ENCODE measurements at regions not wholly inside any gene's neighbourhood (a gene's known extent, or its start where the extent isn't known, plus 50 kb on each side); places are given as distances from the start of the nearest gene placed in this dataset.

- H3K9me3 Mint-ChIP-seq, result no peaks in the 10 kb centered on the region
- no peak for DNase-seq
- peak overlapping the region; percentile 49 for H3K4me3 Mint-ChIP-seq
- no peak for TF ChIP-seq CTCF (IDR thresholded peaks at IDR 0.05)
- H3K4me1 Mint-ChIP-seq (ENCODE audit: low read depth), result peaks cover 85% of the 10 kb centered on the region
- H3K27me3 Mint-ChIP-seq (ENCODE audit: insufficient read depth), result no peaks in the 10 kb centered on the region
- H3K27ac Mint-ChIP-seq, result peak overlapping the region; percentile 93
- H3K36me3 Mint-ChIP-seq (ENCODE audit: low read depth), result no peaks in the 10 kb centered on the region
Observed at GRCh38 chr3:109927726-109928125, 590.4 kb upstream of the DPPA4 start.

DNA sequence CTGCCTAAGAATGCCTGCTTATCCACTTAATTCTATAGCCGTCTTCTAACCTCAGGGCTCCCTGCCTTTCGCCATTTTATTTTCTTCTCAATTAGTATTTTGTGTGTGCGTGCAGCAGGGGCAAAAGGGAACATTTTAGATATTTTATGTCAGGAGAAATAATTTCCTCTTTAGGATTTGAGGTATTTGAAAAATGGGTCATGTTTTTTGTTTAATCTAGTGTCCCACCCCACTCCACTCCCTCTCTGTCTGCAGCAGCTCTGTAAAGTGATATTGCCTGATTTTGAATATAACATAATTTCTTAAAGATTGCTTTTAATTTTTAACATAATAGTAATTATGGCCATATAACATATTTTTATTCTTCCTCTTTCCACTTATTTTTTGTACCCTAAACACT, 593.2 kb upstream of the DPPA4 start:
- peak overlapping the region; percentile 61; the same call in 1 of the 2 replicates for H3K27ac Mint-ChIP-seq
- DNase-seq, result no peak
- TF ChIP-seq CTCF (IDR thresholded peaks at IDR 0.05), result no peak
- no peaks in the 10 kb centered on the region; the same call in 1 of the 2 replicates for H3K27me3 Mint-ChIP-seq (ENCODE audit: insufficient read depth)
- H3K36me3 Mint-ChIP-seq (ENCODE audit: low read depth), result no peaks in the 10 kb centered on the region
- H3K4me3 Mint-ChIP-seq, result no peak overlapping the region
- peaks cover 58% of the 10 kb centered on the region for H3K4me1 Mint-ChIP-seq (ENCODE audit: low read depth)
- no peaks in the 10 kb centered on the region for H3K9me3 Mint-ChIP-seq

DNA sequence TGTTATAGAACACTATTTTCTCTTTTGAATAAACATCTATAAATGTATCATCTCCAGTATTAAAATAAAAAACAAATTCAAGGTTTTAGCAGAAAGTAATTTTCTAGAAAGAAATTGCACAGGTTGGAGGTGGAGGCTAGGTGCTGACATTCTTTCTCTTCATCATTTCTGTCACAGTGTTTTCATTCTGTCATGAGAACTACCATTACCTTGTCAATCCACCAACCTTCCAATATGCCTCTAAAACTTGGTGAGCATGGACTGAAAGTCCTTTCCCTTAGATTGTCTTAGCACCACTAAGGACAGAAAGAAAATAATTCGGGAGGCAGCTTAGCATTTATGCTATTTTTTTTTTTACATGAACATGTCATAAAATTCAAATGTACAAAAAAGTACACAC, 596.2 kb upstream of the DPPA4 start:
- no peak for DNase-seq
- peaks cover 30% of the 10 kb centered on the region for H3K4me1 Mint-ChIP-seq (ENCODE audit: low read depth)
- no peaks in the 10 kb centered on the region for H3K9me3 Mint-ChIP-seq
- no peaks in the 10 kb centered on the region; the same call in 1 of the 2 replicates for H3K27me3 Mint-ChIP-seq (ENCODE audit: insufficient read depth)
- H3K36me3 Mint-ChIP-seq (ENCODE audit: low read depth), result no peaks in the 10 kb centered on the region
- no peak overlapping the region for H3K27ac Mint-ChIP-seq
- no peak for TF ChIP-seq CTCF (IDR thresholded peaks at IDR 0.05)
- H3K4me3 Mint-ChIP-seq, result no peak overlapping the region

DNA sequence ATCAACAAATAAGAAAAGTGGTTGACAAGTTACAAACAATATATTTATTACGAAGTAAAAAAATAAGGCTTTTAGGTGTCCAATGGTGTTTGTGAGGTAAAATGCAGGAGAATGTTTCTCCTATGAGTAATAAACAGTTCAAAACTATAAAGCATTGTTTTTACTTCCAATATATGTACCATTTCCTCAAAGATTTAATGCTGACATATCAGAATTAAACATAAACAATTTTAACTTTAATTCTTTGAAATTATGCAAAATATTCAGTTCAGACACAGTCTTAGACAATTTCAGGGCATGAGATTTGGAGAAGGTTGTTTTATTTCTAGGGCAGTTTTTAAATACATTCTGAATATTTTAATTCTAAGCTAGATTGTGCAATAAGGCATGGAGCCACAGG, 602.5 kb upstream of the DPPA4 start:
- H3K36me3 Mint-ChIP-seq (ENCODE audit: low read depth), result no peaks in the 10 kb centered on the region
- no peak for TF ChIP-seq CTCF (IDR thresholded peaks at IDR 0.05)
- H3K27ac Mint-ChIP-seq, result no peak overlapping the region
- H3K4me1 Mint-ChIP-seq (ENCODE audit: low read depth), result peaks cover 2% of the 10 kb centered on the region
- no peaks in the 10 kb centered on the region; the same call in none of the 2 replicates for H3K27me3 Mint-ChIP-seq (ENCODE audit: insufficient read depth)
- no peak overlapping the region for H3K4me3 Mint-ChIP-seq
- H3K9me3 Mint-ChIP-seq, result no peaks in the 10 kb centered on the region
- no peak for DNase-seq

DNA sequence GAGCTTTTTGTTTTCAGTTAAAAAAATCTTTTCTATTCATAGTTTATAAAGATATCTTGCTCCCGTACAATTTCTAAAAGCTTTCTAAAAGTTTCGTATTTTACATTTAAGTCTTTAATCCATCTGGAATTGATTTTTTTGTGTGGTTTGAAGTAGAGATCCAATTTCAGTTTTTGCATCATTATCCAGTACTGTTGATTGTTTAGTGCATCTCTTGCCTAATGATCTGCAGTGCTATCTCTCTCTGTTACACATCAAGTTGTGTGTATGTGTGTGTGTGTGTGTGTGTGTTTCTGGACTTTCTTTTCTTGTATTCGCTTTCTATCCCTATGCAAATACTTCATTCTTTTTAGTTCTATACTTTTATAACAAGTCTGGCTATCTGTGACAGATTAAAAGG, 605.8 kb upstream of the DPPA4 start:
- no peak overlapping the region for H3K27ac Mint-ChIP-seq
- no peaks in the 10 kb centered on the region for H3K9me3 Mint-ChIP-seq
- peaks cover 7% of the 10 kb centered on the region for H3K4me1 Mint-ChIP-seq (ENCODE audit: low read depth)
- no peaks in the 10 kb centered on the region for H3K36me3 Mint-ChIP-seq (ENCODE audit: low read depth)
- H3K4me3 Mint-ChIP-seq, result no peak overlapping the region
- no peak for DNase-seq
- no peak for TF ChIP-seq CTCF (IDR thresholded peaks at IDR 0.05)
- no peaks in the 10 kb centered on the region; the same call in 1 of the 2 replicates for H3K27me3 Mint-ChIP-seq (ENCODE audit: insufficient read depth)

GRCh38 chr3:109944836-109945235, 607.5 kb upstream of the DPPA4 start:
- no peak for DNase-seq
- no peak for TF ChIP-seq CTCF (IDR thresholded peaks at IDR 0.05)
- peaks cover 7% of the 10 kb centered on the region for H3K4me1 Mint-ChIP-seq (ENCODE audit: low read depth)
- H3K27ac Mint-ChIP-seq, result no peak overlapping the region
- H3K36me3 Mint-ChIP-seq (ENCODE audit: low read depth), result no peaks in the 10 kb centered on the region
- no peak overlapping the region for H3K4me3 Mint-ChIP-seq
- no peaks in the 10 kb centered on the region for H3K9me3 Mint-ChIP-seq
- no peaks in the 10 kb centered on the region; the same call in 1 of the 2 replicates for H3K27me3 Mint-ChIP-seq (ENCODE audit: insufficient read depth)

Measured in HFFc6 (cell line).